IMR-90 (cell line): ENCODE measurements at regions not wholly inside any gene's neighbourhood (a gene's known extent, or its start where the extent isn't known, plus 50 kb on each side); places are given as distances from the start of the nearest gene placed in this dataset.

ENCODE experiments used
- ATAC-seq: fragments of 200-7000 bp; cut with Tn5 transposase; 2 replicates; pipeline ENCODE4 v1.9.1; 2020; ENCODE audit warnings: low read depth, mild to moderate bottlenecking, moderate library complexity
- BruUV-seq: library from RNA; stranded (reverse); fragments of 400-500 nt; replicated peaks from 2 replicates; lab custom pipeline; 2021; lab: Mats Ljungman, UMichigan
- CTCF ChIA-PET: fragments of 300-600 bp; formaldehyde crosslinking; extraction: SDS; loops from one replicate; lab custom pipeline; 2021; ENCODE audit warnings: antibody characterized with exemption; lab: Yijun Ruan, JAX
- POLR2A ChIA-PET: fragments of 300-600 bp; sonication (Branson Sonifier 250); formaldehyde crosslinking; loops from one replicate; lab custom pipeline; 2022; ENCODE audit warnings: antibody characterized with exemption; ENCODE audit not compliant: unreplicated experiment; lab: Charles Lee
- DNase-seq: peaks from one replicate; pipeline ENCODE4 v3.0.0; 2013
- H2AFZ ChIP-seq: replicated peaks from 2 replicates; pipeline ENCODE3; 2013; ENCODE audit warnings: low read length, mild to moderate bottlenecking; ENCODE audit not compliant: poor library complexity
- H2AK5ac ChIP-seq: 2 replicates; pipeline ENCODE4 v1.6.1; 2013; ENCODE audit warnings: low read depth, low read length, inconsistent platforms
- H2AK9ac ChIP-seq: replicated peaks from 2 replicates; pipeline ENCODE3; 2013; ENCODE audit warnings: mild to moderate bottlenecking, low read depth, low read length, moderate library complexity; ENCODE audit not compliant: poor library complexity
- H2BK120ac ChIP-seq: 2 replicates; pipeline ENCODE4 v1.6.1; 2013; ENCODE audit warnings: low read depth, low read length, inconsistent platforms
- H2BK15ac ChIP-seq: 3 replicates; pipeline ENCODE4 v1.6.1; 2013; ENCODE audit warnings: low read depth, low read length, inconsistent platforms
- H2BK20ac ChIP-seq: 2 replicates; pipeline ENCODE4 v1.6.1; 2013; ENCODE audit warnings: low read depth, mild to moderate bottlenecking, inconsistent platforms, low read length, moderate library complexity
- H2BK5ac ChIP-seq: 2 replicates; pipeline ENCODE4 v1.6.1; 2013; ENCODE audit warnings: mild to moderate bottlenecking, low read depth, low read length, inconsistent platforms; ENCODE audit not compliant: poor library complexity, severe bottlenecking
- H3K14ac ChIP-seq: replicated peaks from 2 replicates; pipeline ENCODE4 v1.6.1; 2013; ENCODE audit warnings: low read depth, low read length, inconsistent platforms
- H3K18ac ChIP-seq: 2 replicates; pipeline ENCODE4 v1.6.1; 2013; ENCODE audit warnings: low read depth, low read length, control low read depth
- H3K23ac ChIP-seq: 2 replicates; pipeline ENCODE4 v1.6.1; 2013; ENCODE audit warnings: low read depth, low read length, inconsistent platforms
- H3K27ac ChIP-seq: 2 replicates; pipeline ENCODE4 v1.5.1; 2013; ENCODE audit warnings: mild to moderate bottlenecking, control low read depth, low read length; ENCODE audit not compliant: insufficient read depth
- H3K27me3 ChIP-seq: 2 replicates; pipeline ENCODE4 v1.6.1; 2013; ENCODE audit warnings: low read length; ENCODE audit not compliant: control insufficient read depth, insufficient read depth
- H3K36me3 ChIP-seq: 2 replicates; pipeline ENCODE4 v1.6.1; 2013; ENCODE audit warnings: low read length, mixed read lengths; ENCODE audit not compliant: control insufficient read depth, insufficient read depth
- H3K4ac ChIP-seq: 2 replicates; pipeline ENCODE4 v1.6.1; 2013; ENCODE audit warnings: low read depth, low read length, inconsistent platforms
- H3K4me1 ChIP-seq: 2 replicates; pipeline ENCODE4 v1.6.1; 2013; ENCODE audit warnings: low read length, mixed read lengths; ENCODE audit not compliant: control insufficient read depth, insufficient read depth
- H3K4me2 ChIP-seq: 2 replicates; pipeline ENCODE4 v1.6.1; 2013; ENCODE audit warnings: low read depth, mild to moderate bottlenecking, control low read depth, low read length, moderate library complexity
- H3K4me3 ChIP-seq: 2 replicates; pipeline ENCODE4 v1.5.1; 2013; ENCODE audit warnings: low read depth, mild to moderate bottlenecking, control low read depth, low read length, moderate library complexity; ENCODE audit not compliant: insufficient read depth
- H3K56ac ChIP-seq: 2 replicates; pipeline ENCODE4 v1.6.1; 2013; ENCODE audit warnings: low read length, inconsistent platforms; ENCODE audit not compliant: insufficient read depth; ENCODE audit errors: extremely low read depth
- H3K79me1 ChIP-seq, 2 experiments: 2 replicates each; pipeline ENCODE4 v1.6.1; 2013; ENCODE audit warnings: low read length in 2 of 2, inconsistent platforms in 1 of 2, low read depth in 1 of 2
- H3K9ac ChIP-seq: 2 replicates; pipeline ENCODE4 v1.6.1; 2013; ENCODE audit warnings: low read depth, low read length, control low read depth
- H3K9me1 ChIP-seq: 2 replicates; pipeline ENCODE4 v1.6.1; 2013; ENCODE audit warnings: low read length, inconsistent platforms; ENCODE audit not compliant: insufficient read depth
- H3K9me3 ChIP-seq: 2 replicates; pipeline ENCODE4 v1.6.1; 2013; ENCODE audit warnings: low read length; ENCODE audit not compliant: control insufficient read depth, insufficient read depth
- H4K20me1 ChIP-seq: 2 replicates; pipeline ENCODE4 v1.6.1; 2013; ENCODE audit warnings: low read length, inconsistent platforms; ENCODE audit not compliant: insufficient read depth
- H4K5ac ChIP-seq: 2 replicates; pipeline ENCODE4 v1.6.1; 2013; ENCODE audit warnings: mild to moderate bottlenecking, low read depth, low read length, control low read depth
- H4K8ac ChIP-seq, 2 experiments: 2 replicates each; pipeline ENCODE4 v1.6.1; 2013; ENCODE audit warnings: low read depth in 2 of 2, low read length in 2 of 2, control low read depth in 1 of 2, inconsistent platforms in 1 of 2
- H4K91ac ChIP-seq: 2 replicates; pipeline ENCODE4 v1.6.1; 2013; ENCODE audit warnings: low read depth, low read length, inconsistent platforms; ENCODE audit not compliant: insufficient read depth
- BHLHE40 ChIP-seq: fragments of 150-350 bp; IDR thresholded peaks from 2 replicates; pipeline ENCODE4 v1.6.1; 2016; ENCODE audit warnings: mild to moderate bottlenecking, low read depth, low read length
- CEBPB ChIP-seq: IDR thresholded peaks from 2 replicates; pipeline ENCODE4 v1.6.1; 2012; ENCODE audit warnings: low read depth, low read length, improper control_type of control experiment
- CHD1 ChIP-seq: IDR thresholded peaks from 2 replicates; pipeline ENCODE4 v1.6.1; 2012; ENCODE audit warnings: low read depth, low read length, improper control_type of control experiment
- CTCF ChIP-seq: conservative IDR thresholded peaks from 2 replicates; pipeline ENCODE4 v1.5.1; 2012; ENCODE audit warnings: mild to moderate bottlenecking, low read depth, low read length, improper control_type of control experiment
- ELK1 ChIP-seq: fragments of 150-350 bp; IDR thresholded peaks from 2 replicates; pipeline ENCODE4 v1.6.1; 2016; ENCODE audit warnings: low read depth, mild to moderate bottlenecking, low read length, moderate library complexity, borderline replicate concordance
- FOS ChIP-seq: fragments of 150-350 bp; IDR thresholded peaks from 2 replicates; pipeline ENCODE4 v1.6.1; 2016; ENCODE audit warnings: low read depth, low read length
- MAFK ChIP-seq: IDR thresholded peaks from 2 replicates; pipeline ENCODE4 v1.6.1; 2012; ENCODE audit warnings: low read depth, low read length, improper control_type of control experiment
- MAZ ChIP-seq: IDR thresholded peaks from 2 replicates; pipeline ENCODE4 v1.6.1; 2012; ENCODE audit warnings: low read depth, mild to moderate bottlenecking, low read length, improper control_type of control experiment, moderate library complexity, borderline replicate concordance
- MXI1 ChIP-seq: IDR thresholded peaks from 2 replicates; pipeline ENCODE4 v1.6.1; 2012; ENCODE audit warnings: low read depth, mild to moderate bottlenecking, low read length, moderate library complexity, borderline replicate concordance
- NFE2L2 ChIP-seq: fragments of 150-350 bp; IDR thresholded peaks from 2 replicates; pipeline ENCODE4 v1.6.1; 2016; ENCODE audit warnings: low read depth, mild to moderate bottlenecking, low read length
- POLR2A ChIP-seq: IDR thresholded peaks from 2 replicates; pipeline ENCODE4 v1.6.1; 2012; ENCODE audit warnings: mild to moderate bottlenecking, low read depth, low read length
- RAD21 ChIP-seq: IDR thresholded peaks from 2 replicates; pipeline ENCODE4 v1.6.1; 2012; ENCODE audit warnings: low read length, improper control_type of control experiment
- RCOR1 ChIP-seq: IDR thresholded peaks from 2 replicates; pipeline ENCODE4 v1.6.1; 2012; ENCODE audit warnings: mild to moderate bottlenecking, low read length, improper control_type of control experiment; ENCODE audit not compliant: insufficient replicate concordance
- RFX5 ChIP-seq: IDR thresholded peaks from 2 replicates; pipeline ENCODE4 v1.8.0; 2012; ENCODE audit warnings: low read depth, mild to moderate bottlenecking, low read length, moderate library complexity
- SMC3 ChIP-seq: fragments of 150-350 bp; IDR thresholded peaks from 2 replicates; pipeline ENCODE4 v1.6.1; 2016; ENCODE audit warnings: low read depth, mild to moderate bottlenecking, antibody characterized with exemption, low read length, moderate library complexity
- USF2 ChIP-seq: fragments of 150-350 bp; IDR thresholded peaks from 2 replicates; pipeline ENCODE4 v1.6.1; 2017; ENCODE audit warnings: mild to moderate bottlenecking, antibody characterized with exemption, low read length, low read depth
- WGBS, 2 experiments: methylation state at CpG; one replicate each; pipeline versions ENCODE4 v1.1.5 to v1.1.7; 2013; ENCODE audit warnings: missing lambda C conversion rate in 2 of 2; ENCODE audit not compliant: insufficient read length in 1 of 2; ENCODE audit errors: extremely low coverage in 2 of 2; 5-methylcytosine and 5-hydroxymethylcytosine counted together
- dilution Hi-C: fragments of 300-500 bp; cut with HindIII; formaldehyde crosslinking; loops from one replicate; pipeline ENCODE4 v1.14.3; 2018; ENCODE audit warnings: low sequenced_read_pairs; ENCODE audit not compliant: unreplicated experiment
- in situ Hi-C: fragments of 300-500 bp; cut with MboI; formaldehyde crosslinking; loops from 3 replicates; pipeline ENCODE4 v1.14.3; 2019; ENCODE audit warnings: low sequenced_read_pairs, inconsistent platforms, mixed read lengths
- intact Hi-C: fragments of 100-400 bp; cut with micrococcal nuclease; formaldehyde crosslinking; loops from 2 replicates; pipeline ENCODE4 v1.10.0; 2022

GRCh38 chr3:26560081-26560480, 62.5 kb upstream of the LRRC3B start:
- Histone ChIP-seq H4K91ac (no peak overlapping the region), H3K4me2 (no peak overlapping the region), H2AFZ (no peak overlapping the region), H3K27me3 (no peaks in the 10 kb centered on the region), H2BK15ac (no peak overlapping the region), H3K9ac (no peak overlapping the region), H4K8ac (no peak overlapping the region), H3K4me1 (no peaks in the 10 kb centered on the region), H3K14ac (no peak overlapping the region), H3K4me3 (no peak overlapping the region), H3K4ac (no peak overlapping the region), H3K18ac (no peak overlapping the region), H3K79me1 (no peaks in the 10 kb centered on the region), H2BK120ac (no peak overlapping the region), H3K9me3 (no peaks in the 10 kb centered on the region), H3K56ac (no peak overlapping the region), H4K5ac (no peak overlapping the region), H2BK20ac (no peak overlapping the region), H2AK5ac (no peak overlapping the region), H4K20me1 (no peaks in the 10 kb centered on the region), H3K9me1 (no peaks in the 10 kb centered on the region), H2BK5ac (no peak overlapping the region), H2AK9ac (no peak overlapping the region), H3K27ac (no peak overlapping the region), H3K36me3 (no peaks in the 10 kb centered on the region), H3K23ac (no peak overlapping the region)
- ATAC-seq (no peak), DNase-seq (no peak)
- BruUV-seq, result no TSS peak
- no CpG with 5 or more reads among the region's 1 CpG for WGBS, 2 experiments
- in situ Hi-C loops (no loop called here), intact Hi-C loops (no loop called here), dilution Hi-C loops (no loop called here)
- TF ChIP-seq CHD1 (no peak), MXI1 (no peak), MAZ (no peak), USF2 (no peak), CEBPB (no peak), SMC3 (no peak), POLR2A (no peak), CTCF (no peak), RAD21 (no peak), RCOR1 (no peak), NFE2L2 (no peak), ELK1 (no peak), FOS (no peak), BHLHE40 (no peak), MAFK (no peak), RFX5 (no peak)
- ChIA-PET POLR2A (no interaction called here), CTCF (no interaction called here)
